Subcutaneous abdominal adipose tissue (tissue), 5 donors: ENCODE measurements at regions not wholly inside any gene's neighbourhood (a gene's known extent, or its start where the extent isn't known, plus 50 kb on each side); places are given as distances from the start of the nearest gene placed in this dataset.
"Not testable (repeated sequence)": the region's sequence is repeated elsewhere in the genome, so short reads cannot be mapped to it uniquely, and the experiment has no call there.

Source experiments
- H3K27ac ChIP-seq: one replicate; pipeline ENCODE4 v1.7.0; 2013; ENCODE audit warnings: low read depth, mild to moderate bottlenecking, inconsistent platforms, low read length, moderate library complexity
- H3K27me3 ChIP-seq, 5 donors: one replicate each; pipeline ENCODE4 v1.7.0; 2013; ENCODE audit warnings: low read length in 5 of 5, inconsistent platforms in 1 of 5; ENCODE audit not compliant: control insufficient read depth in 5 of 5, insufficient read depth in 4 of 5
- H3K36me3 ChIP-seq, 5 donors: one replicate each; pipeline ENCODE4 v1.7.0; 2013; ENCODE audit warnings: low read length in 5 of 5; ENCODE audit not compliant: control insufficient read depth in 5 of 5, insufficient read depth in 5 of 5
- H3K4me1 ChIP-seq, 5 donors: one replicate each; pipeline ENCODE4 v1.7.0; 2013; ENCODE audit warnings: low read length in 5 of 5, mild to moderate bottlenecking in 3 of 5, moderate library complexity in 1 of 5; ENCODE audit not compliant: control insufficient read depth in 5 of 5, insufficient read depth in 5 of 5
- H3K4me3 ChIP-seq, 5 donors: one replicate each; pipeline ENCODE4 v1.7.0; 2013; ENCODE audit warnings: low read length in 5 of 5, low read depth in 1 of 5
- H3K9ac ChIP-seq, 5 donors: one replicate each; pipeline ENCODE4 v1.7.0; 2013; ENCODE audit warnings: low read length in 5 of 5, mild to moderate bottlenecking in 4 of 5, moderate library complexity in 3 of 5
- H3K9me3 ChIP-seq, 5 donors: one replicate each; pipeline ENCODE4 v1.7.0; 2013; ENCODE audit warnings: low read length in 5 of 5; ENCODE audit not compliant: control insufficient read depth in 5 of 5
- donor health status: healthy.
- donor health status: healthy.
- donor health status: healthy.
- donor health status: healthy.
- donor health status: healthy.

GRCh38 chr11:16587670-16588069 lies 150.8 kb upstream of the C11orf58 start:
- Histone ChIP-seq H3K4me1 (no peaks in the 10 kb centered on the region), H3K9me3 (no peaks in the 10 kb centered on the region), H3K27ac (no peak overlapping the region), H3K27me3 (no peaks in the 10 kb centered on the region), H3K9ac (no peak overlapping the region), H3K36me3 (no peaks in the 10 kb centered on the region), H3K4me3 (no peak overlapping the region)

GRCh38 chr11:16584569-16584968 lies 153.9 kb upstream of the C11orf58 start:
- no peak overlapping the region for H3K4me3 ChIP-seq
- H3K27me3 ChIP-seq: no peaks in the 10 kb centered on the region
- H3K9ac ChIP-seq: no peak overlapping the region
- H3K9me3 ChIP-seq: no peaks in the 10 kb centered on the region
- no peak overlapping the region for H3K27ac ChIP-seq
- no peaks in the 10 kb centered on the region for H3K4me1 ChIP-seq
- H3K36me3 ChIP-seq: no peaks in the 10 kb centered on the region

- not testable (repeated sequence) for H3K36me3 ChIP-seq, H3K27me3 ChIP-seq, H3K4me3 ChIP-seq, H3K27ac ChIP-seq, H3K4me1 ChIP-seq, H3K9me3 ChIP-seq, H3K9ac ChIP-seq
Measured at GRCh38 chr11:16581078-16581477, 157.4 kb upstream of the C11orf58 start.

GRCh38 chr11:16577490-16577889 lies 161.0 kb upstream of the C11orf58 start:
- Histone ChIP-seq H3K4me3 (no peak overlapping the region), H3K9me3 (no peaks in the 10 kb centered on the region), H3K27ac (no peak overlapping the region), H3K36me3 (no peaks in the 10 kb centered on the region), H3K27me3 (no peaks in the 10 kb centered on the region), H3K9ac (no peak overlapping the region), H3K4me1 (no peaks in the 10 kb centered on the region)

- H3K36me3 ChIP-seq, H3K27ac ChIP-seq, H3K4me1 ChIP-seq, H3K9me3 ChIP-seq, H3K27me3 ChIP-seq, H3K4me3 ChIP-seq, H3K9ac ChIP-seq: not testable (repeated sequence)
Measured at GRCh38 chr11:16574889-16575288, 163.6 kb upstream of the C11orf58 start.

- no peak overlapping the region for H3K27ac ChIP-seq
- H3K27me3 ChIP-seq: no peaks in the 10 kb centered on the region
- no peaks in the 10 kb centered on the region for H3K4me1 ChIP-seq
- H3K9ac ChIP-seq: no peak overlapping the region
- no peaks in the 10 kb centered on the region for H3K9me3 ChIP-seq
- no peak overlapping the region for H3K4me3 ChIP-seq
- no peaks in the 10 kb centered on the region for H3K36me3 ChIP-seq
Measured at GRCh38 chr11:16572945-16573344, 165.5 kb upstream of the C11orf58 start.

- no peak overlapping the region for H3K9ac ChIP-seq
- H3K4me3 ChIP-seq: no peak overlapping the region
- no peaks in the 10 kb centered on the region for H3K9me3 ChIP-seq
- H3K36me3 ChIP-seq: no peaks in the 10 kb centered on the region
- no peaks in the 10 kb centered on the region for H3K27me3 ChIP-seq
- no peak overlapping the region for H3K27ac ChIP-seq
- no peaks in the 10 kb centered on the region for H3K4me1 ChIP-seq
Measured at GRCh38 chr11:16561150-16561549, 177.3 kb upstream of the C11orf58 start.

GRCh38 chr11:16558494-16558893 lies 180.0 kb upstream of the C11orf58 start:
- Histone ChIP-seq H3K9ac (no peak overlapping the region), H3K9me3 (no peaks in the 10 kb centered on the region), H3K4me1 (no peaks in the 10 kb centered on the region), H3K27me3 (no peaks in the 10 kb centered on the region), H3K27ac (no peak overlapping the region), H3K4me3 (no peak overlapping the region), H3K36me3 (no peaks in the 10 kb centered on the region)

GRCh38 chr11:16555956-16556355 lies 182.5 kb upstream of the C11orf58 start:
- H3K27ac ChIP-seq: no peak overlapping the region
- no peaks in the 10 kb centered on the region for H3K4me1 ChIP-seq
- H3K9ac ChIP-seq: no peak overlapping the region
- H3K4me3 ChIP-seq: no peak overlapping the region
- no peaks in the 10 kb centered on the region for H3K9me3 ChIP-seq
- H3K27me3 ChIP-seq: no peaks in the 10 kb centered on the region
- no peaks in the 10 kb centered on the region for H3K36me3 ChIP-seq

- Histone ChIP-seq H3K36me3 (no peaks in the 10 kb centered on the region), H3K4me3 (no peak overlapping the region), H3K27me3 (no peaks in the 10 kb centered on the region), H3K9me3 (peaks cover 0 to 4% (median 0%) of the 10 kb centered on the region in 5 donors), H3K4me1 (no peaks in the 10 kb centered on the region), H3K9ac (no peak overlapping the region), H3K27ac (no peak overlapping the region)
Measured at GRCh38 chr11:16554361-16554760, 184.1 kb upstream of the C11orf58 start.

- Histone ChIP-seq H3K9me3 (peaks cover 0 to 9% (median 0%) of the 10 kb centered on the region in 5 donors), H3K36me3 (no peaks in the 10 kb centered on the region), H3K27me3 (no peaks in the 10 kb centered on the region), H3K4me1 (no peaks in the 10 kb centered on the region), H3K9ac (no peak overlapping the region), H3K27ac (no peak overlapping the region), H3K4me3 (no peak overlapping the region)
Measured at GRCh38 chr11:16547879-16548278, 190.6 kb upstream of the C11orf58 start.
